Keratinocyte (primary cell): ENCODE measurements at regions not wholly inside any gene's neighbourhood (a gene's known extent, or its start where the extent isn't known, plus 50 kb on each side); places are given as distances from the start of the nearest gene placed in this dataset.

Experiments used
- DNase-seq: peaks from one replicate; pipeline ENCODE4 v3.0.0-alpha.2; 2011; ENCODE audit warnings: low read depth, missing footprints, low spot score
- FAIRE-seq: peaks from 2 replicates; lab custom pipeline; 2011; peaks lifted over from hg19 to GRCh38; lab: Jason Lieb, UNC
- H2AFZ ChIP-seq: 2 replicates; pipeline ENCODE4 v1.6.0; 2012; ENCODE audit warnings: low read length, control low read depth, inconsistent platforms; ENCODE audit not compliant: control insufficient read depth
- H3K27ac ChIP-seq: 2 replicates; pipeline ENCODE4 v1.5.1; 2011; ENCODE audit warnings: low read length; ENCODE audit not compliant: control insufficient read depth, insufficient read depth
- H3K27me3 ChIP-seq: 3 replicates; pipeline ENCODE4 v1.6.0; 2011; ENCODE audit warnings: low read length; ENCODE audit not compliant: control insufficient read depth, insufficient read depth; ENCODE audit errors: extremely low read depth
- H3K36me3 ChIP-seq, 2 experiments: 2 replicates in 1 of 2; 3 replicates in 1 of 2; pipeline ENCODE4 v1.5.1; 2011; ENCODE audit warnings: low read length in 2 of 2, mild to moderate bottlenecking in 1 of 2; ENCODE audit not compliant: control insufficient read depth in 2 of 2, insufficient read depth in 2 of 2; ENCODE audit errors: extremely low read depth in 1 of 2
- H3K4me1 ChIP-seq: 3 replicates; pipeline ENCODE4 v1.5.1; 2011; ENCODE audit warnings: low read length; ENCODE audit not compliant: control insufficient read depth, insufficient read depth; ENCODE audit errors: extremely low read depth
- H3K4me2 ChIP-seq: 3 replicates; pipeline ENCODE4 v1.6.0; 2011; ENCODE audit warnings: low read depth, low read length; ENCODE audit not compliant: control insufficient read depth, insufficient read depth; ENCODE audit errors: extremely low read depth
- H3K4me3 ChIP-seq, 3 experiments: fragments of 200-600 bp in 1 of 3; sonication (generic) in 1 of 3; 2 replicates in 2 of 3; 3 replicates in 1 of 3; pipeline ENCODE4 v1.5.1; 2011 to 2016; ENCODE audit warnings: low read length in 3 of 3, mild to moderate bottlenecking in 3 of 3, control low read depth in 2 of 3, inconsistent platforms in 1 of 3, low read depth in 1 of 3, mixed read lengths in 1 of 3, mixed run types in 1 of 3, moderate library complexity in 1 of 3; ENCODE audit not compliant: control insufficient read depth in 2 of 3, insufficient read depth in 2 of 3; ENCODE audit errors: extremely low read depth in 1 of 3
- H3K79me2 ChIP-seq: 2 replicates; pipeline ENCODE4 v1.6.0; 2012; ENCODE audit warnings: low read length; ENCODE audit not compliant: control insufficient read depth, insufficient read depth
- H3K9ac ChIP-seq: 3 replicates; pipeline ENCODE4 v1.6.0; 2011; ENCODE audit warnings: low read length; ENCODE audit not compliant: control insufficient read depth, insufficient read depth; ENCODE audit errors: extremely low read depth
- H3K9me1 ChIP-seq: 3 replicates; pipeline ENCODE4 v1.6.0; 2011; ENCODE audit warnings: low read length; ENCODE audit not compliant: control insufficient read depth, insufficient read depth; ENCODE audit errors: extremely low read depth
- H3K9me3 ChIP-seq: 2 replicates; pipeline ENCODE4 v1.5.1; 2012; ENCODE audit warnings: low read depth, low read length; ENCODE audit not compliant: control insufficient read depth
- H4K20me1 ChIP-seq: 3 replicates; pipeline ENCODE4 v1.6.0; 2011; ENCODE audit warnings: low read length; ENCODE audit not compliant: control insufficient read depth, insufficient read depth; ENCODE audit errors: extremely low read depth
- EZH2 ChIP-seq: IDR thresholded peaks from one replicate; pipeline ENCODE4 v1.6.1; 2012; ENCODE audit warnings: inconsistent platforms, mild to moderate bottlenecking, low read length, moderate library complexity
- dilution Hi-C: fragments of 300-500 bp; cut with MboI; formaldehyde crosslinking; loops from one replicate; pipeline ENCODE4 v1.7.0; 2020; ENCODE audit warnings: low sequenced_read_pairs; ENCODE audit not compliant: extremely low pct_ligation_motif_present
- TF ChIP-seq, protein P1 (sequence below), 3 experiments: IDR thresholded peaks in 1 of 3; conservative IDR thresholded peaks in 1 of 3; optimal IDR thresholded peaks in 1 of 3; 2 replicates in 2 of 3; 3 replicates in 1 of 3; pipeline versions ENCODE3 to v1.5.1; 2011; ENCODE audit warnings: low read length in 3 of 3, mild to moderate bottlenecking in 3 of 3, moderate library complexity in 2 of 3, control low read depth in 1 of 3, inconsistent platforms in 1 of 3; ENCODE audit not compliant: insufficient read depth in 2 of 3; ENCODE audit errors: extremely low read depth in 1 of 3

DNA sequence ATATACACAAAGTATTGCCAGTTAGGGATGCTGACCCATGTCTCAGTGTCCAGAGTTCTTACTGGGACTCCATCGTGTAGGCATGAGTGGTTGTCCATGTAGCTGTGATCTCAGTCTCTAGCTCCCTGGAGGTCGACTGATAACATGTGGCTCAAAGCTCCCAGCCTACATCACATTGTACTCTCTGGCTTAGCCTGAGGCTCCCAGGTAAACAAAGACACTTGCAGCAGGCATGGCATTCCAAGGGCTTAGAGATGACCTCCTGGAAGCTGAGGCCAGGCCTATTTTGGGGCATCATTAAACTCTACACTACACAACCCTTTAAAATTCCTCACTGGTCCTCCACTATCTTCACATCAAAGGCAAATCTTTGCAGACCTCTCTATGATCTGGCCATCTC lies 100.8 kb upstream of the DOCK1 start:
- H3K4me2 ChIP-seq, result no peak overlapping the region
- FAIRE-seq, result no peak
- dilution Hi-C loops, result no loop called here

DNA sequence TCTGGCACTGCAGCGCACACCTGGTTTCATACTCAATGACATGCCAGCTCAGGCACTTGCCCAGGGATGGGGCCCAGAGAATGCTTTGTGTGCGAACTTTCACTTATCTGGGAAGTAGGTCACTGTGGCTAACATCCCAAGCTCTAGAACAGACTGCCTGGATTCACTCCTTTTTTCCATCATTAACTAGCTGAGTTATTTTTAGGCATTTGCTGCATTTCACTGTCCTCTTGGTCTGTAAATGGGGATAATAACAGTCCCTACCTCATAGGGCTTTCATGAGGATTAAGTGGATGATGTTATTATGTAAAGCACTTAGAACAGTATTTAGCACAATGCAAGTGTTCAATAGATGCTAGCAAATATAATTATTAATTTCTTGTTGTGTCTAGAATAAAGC lies 98.7 kb upstream of the DOCK1 start:
- TF ChIP-seq, protein P1, sequence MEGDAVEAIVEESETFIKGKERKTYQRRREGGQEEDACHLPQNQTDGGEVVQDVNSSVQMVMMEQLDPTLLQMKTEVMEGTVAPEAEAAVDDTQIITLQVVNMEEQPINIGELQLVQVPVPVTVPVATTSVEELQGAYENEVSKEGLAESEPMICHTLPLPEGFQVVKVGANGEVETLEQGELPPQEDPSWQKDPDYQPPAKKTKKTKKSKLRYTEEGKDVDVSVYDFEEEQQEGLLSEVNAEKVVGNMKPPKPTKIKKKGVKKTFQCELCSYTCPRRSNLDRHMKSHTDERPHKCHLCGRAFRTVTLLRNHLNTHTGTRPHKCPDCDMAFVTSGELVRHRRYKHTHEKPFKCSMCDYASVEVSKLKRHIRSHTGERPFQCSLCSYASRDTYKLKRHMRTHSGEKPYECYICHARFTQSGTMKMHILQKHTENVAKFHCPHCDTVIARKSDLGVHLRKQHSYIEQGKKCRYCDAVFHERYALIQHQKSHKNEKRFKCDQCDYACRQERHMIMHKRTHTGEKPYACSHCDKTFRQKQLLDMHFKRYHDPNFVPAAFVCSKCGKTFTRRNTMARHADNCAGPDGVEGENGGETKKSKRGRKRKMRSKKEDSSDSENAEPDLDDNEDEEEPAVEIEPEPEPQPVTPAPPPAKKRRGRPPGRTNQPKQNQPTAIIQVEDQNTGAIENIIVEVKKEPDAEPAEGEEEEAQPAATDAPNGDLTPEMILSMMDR (optimal IDR thresholded peaks at IDR 0.05 in 1 of 3, IDR thresholded peaks at IDR 0.05 in 1 of 3, conservative IDR thresholded peaks at IDR 0.05 in 1 of 3; ENCODE audit: extremely low read depth in 1 of 3, insufficient read depth in 2 of 3, low read length in 3 of 3), result no peak
- no peak for TF ChIP-seq EZH2
- Histone ChIP-seq H2AFZ (no peak overlapping the region), H3K79me2 (no peaks in the 10 kb centered on the region), H3K36me3 (no peaks in the 10 kb centered on the region), H3K4me2 (no peak overlapping the region), H3K9me3 (no peaks in the 10 kb centered on the region), H3K4me3 (no peak overlapping the region), H3K9ac (no peak overlapping the region), H4K20me1 (no peaks in the 10 kb centered on the region), H3K4me1 (no peaks in the 10 kb centered on the region), H3K9me1 (no peaks in the 10 kb centered on the region), H3K27ac (no peak overlapping the region), H3K27me3 (no peaks in the 10 kb centered on the region)
- FAIRE-seq (no peak), DNase-seq (no peak)
- dilution Hi-C loops, result no loop called here

More for the DNA sequence above, 100.8 kb upstream of the DOCK1 start:
- DNase-seq, result no peak
- H2AFZ ChIP-seq, result no peak overlapping the region
- no peak overlapping the region for H3K4me3 ChIP-seq
- H3K36me3 ChIP-seq, result no peaks in the 10 kb centered on the region
- no peaks in the 10 kb centered on the region for H3K9me1 ChIP-seq
- no peaks in the 10 kb centered on the region for H3K27me3 ChIP-seq
- H3K9ac ChIP-seq, result no peak overlapping the region
- no peaks in the 10 kb centered on the region for H4K20me1 ChIP-seq
- H3K27ac ChIP-seq, result no peak overlapping the region
- no peaks in the 10 kb centered on the region for H3K9me3 ChIP-seq
- no peaks in the 10 kb centered on the region for H3K79me2 ChIP-seq
- no peaks in the 10 kb centered on the region for H3K4me1 ChIP-seq
- TF ChIP-seq, protein P1 (optimal IDR thresholded peaks at IDR 0.05 in 1 of 3, IDR thresholded peaks at IDR 0.05 in 1 of 3, conservative IDR thresholded peaks at IDR 0.05 in 1 of 3; ENCODE audit: extremely low read depth in 1 of 3, insufficient read depth in 2 of 3, low read length in 3 of 3), result no peak
- no peak for TF ChIP-seq EZH2
